ENCODE measurements at regions not wholly inside any gene's neighbourhood (a gene's known extent, or its start where the extent isn't known, plus 50 kb on each side); places are given as distances from the start of the nearest gene placed in this dataset.

DNA sequence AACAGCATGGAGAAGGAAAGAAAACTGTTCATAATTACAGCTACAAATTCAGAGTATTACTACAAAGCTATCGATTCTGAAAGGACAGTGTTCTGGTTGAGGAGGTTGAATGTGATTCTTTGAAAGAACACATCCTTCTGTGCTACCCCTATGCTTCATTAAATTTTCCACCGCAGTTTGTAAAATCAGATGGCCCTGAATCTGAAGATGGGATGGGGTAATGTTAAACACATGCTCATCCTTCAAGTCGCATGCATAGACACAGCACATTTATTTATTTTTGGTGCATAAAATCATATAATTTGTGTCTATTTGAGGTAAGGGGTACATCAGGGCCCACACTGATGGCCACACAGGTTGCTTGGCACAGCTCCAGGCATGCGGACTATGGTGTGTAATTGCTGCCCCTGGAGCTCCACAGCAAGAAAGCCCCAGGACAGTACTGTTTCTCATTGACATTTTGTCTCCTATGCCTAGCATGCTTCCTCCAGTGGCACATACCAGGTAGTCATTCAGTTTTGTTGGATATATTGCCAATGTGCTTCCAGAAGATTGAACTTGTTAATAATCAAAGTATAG, 238.8 kb upstream of the TANK start:
- H3K4me3 ChIP-seq (ENCODE audit: low read depth, low read length) = no peak overlapping the region
- no peak for DNase-seq (ENCODE audit: low read depth)
- TF ChIP-seq, protein P1, sequence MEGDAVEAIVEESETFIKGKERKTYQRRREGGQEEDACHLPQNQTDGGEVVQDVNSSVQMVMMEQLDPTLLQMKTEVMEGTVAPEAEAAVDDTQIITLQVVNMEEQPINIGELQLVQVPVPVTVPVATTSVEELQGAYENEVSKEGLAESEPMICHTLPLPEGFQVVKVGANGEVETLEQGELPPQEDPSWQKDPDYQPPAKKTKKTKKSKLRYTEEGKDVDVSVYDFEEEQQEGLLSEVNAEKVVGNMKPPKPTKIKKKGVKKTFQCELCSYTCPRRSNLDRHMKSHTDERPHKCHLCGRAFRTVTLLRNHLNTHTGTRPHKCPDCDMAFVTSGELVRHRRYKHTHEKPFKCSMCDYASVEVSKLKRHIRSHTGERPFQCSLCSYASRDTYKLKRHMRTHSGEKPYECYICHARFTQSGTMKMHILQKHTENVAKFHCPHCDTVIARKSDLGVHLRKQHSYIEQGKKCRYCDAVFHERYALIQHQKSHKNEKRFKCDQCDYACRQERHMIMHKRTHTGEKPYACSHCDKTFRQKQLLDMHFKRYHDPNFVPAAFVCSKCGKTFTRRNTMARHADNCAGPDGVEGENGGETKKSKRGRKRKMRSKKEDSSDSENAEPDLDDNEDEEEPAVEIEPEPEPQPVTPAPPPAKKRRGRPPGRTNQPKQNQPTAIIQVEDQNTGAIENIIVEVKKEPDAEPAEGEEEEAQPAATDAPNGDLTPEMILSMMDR (IDR thresholded peaks at IDR 0.05; ENCODE audit: insufficient read depth, low read depth, low read length) = no peak

DNA sequence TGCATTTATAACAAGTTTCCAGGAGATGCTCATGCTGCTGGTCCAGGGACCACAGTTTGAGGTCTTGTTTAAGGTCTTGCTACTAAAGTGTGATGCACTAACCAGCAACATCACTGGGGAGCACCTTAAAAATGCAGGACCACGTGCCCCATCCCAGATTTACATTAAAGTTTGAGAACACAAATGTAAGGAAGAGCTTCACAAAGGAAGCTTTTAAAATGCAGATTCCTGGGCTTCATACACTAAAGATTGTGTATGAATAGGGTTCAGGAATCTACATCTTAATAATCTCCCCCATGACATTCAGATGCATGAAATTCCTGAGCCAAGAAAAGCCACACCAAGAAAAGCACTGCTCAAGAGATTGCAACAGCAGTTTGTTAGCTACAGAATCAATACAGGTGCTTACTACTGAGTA, 235.3 kb upstream of the TANK start:
- TF ChIP-seq, protein P1 (IDR thresholded peaks at IDR 0.05; ENCODE audit: insufficient read depth, low read depth, low read length) = no peak
- no peak overlapping the region for H3K4me3 ChIP-seq (ENCODE audit: low read depth, low read length)
- DNase-seq (ENCODE audit: low read depth) = no peak

DNA sequence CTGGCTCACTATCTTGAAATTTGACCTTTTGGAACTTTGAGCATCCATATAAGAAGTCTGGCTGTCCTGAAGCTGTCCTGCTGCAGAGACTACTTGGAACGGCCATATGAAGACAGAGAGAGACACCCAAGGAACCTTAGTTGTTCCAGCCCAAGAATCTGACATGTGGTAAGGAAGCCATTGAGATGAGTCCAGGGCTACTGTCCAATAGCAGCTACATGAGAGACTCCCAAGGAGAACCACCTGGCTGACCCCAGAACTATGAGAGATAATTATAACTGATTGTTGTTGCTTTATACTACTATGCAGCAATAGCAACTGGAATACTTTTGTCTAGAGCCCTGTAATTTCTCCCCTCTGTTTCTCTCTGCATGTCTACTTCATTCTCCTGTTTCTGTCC, 234.3 kb upstream of the TANK start:
- no peak overlapping the region for H3K4me3 ChIP-seq (ENCODE audit: low read depth, low read length)
- TF ChIP-seq, protein P1 (IDR thresholded peaks at IDR 0.05; ENCODE audit: insufficient read depth, low read depth, low read length) = no peak
- no peak for DNase-seq (ENCODE audit: low read depth)

DNA sequence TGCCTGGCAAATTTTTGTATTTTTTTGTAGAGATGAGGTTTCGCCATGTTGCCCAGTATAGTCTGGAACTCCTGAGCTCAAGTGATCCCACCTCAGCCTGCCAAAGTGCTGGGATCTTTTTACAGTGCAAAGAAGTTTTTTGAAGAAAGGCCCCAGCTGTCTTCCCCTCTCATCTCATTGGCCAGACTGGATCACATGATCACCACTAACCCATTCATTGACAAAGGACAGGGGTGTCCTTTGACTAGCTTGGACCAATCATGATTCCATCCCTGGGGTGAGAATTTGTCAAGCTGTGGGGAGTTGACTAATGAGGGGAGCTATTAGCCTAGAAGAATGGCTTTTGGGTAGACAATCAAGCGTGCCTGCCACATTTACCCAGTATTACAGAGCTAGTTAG, 232.9 kb upstream of the TANK start:
- no peak for DNase-seq (ENCODE audit: low read depth)
- TF ChIP-seq, protein P1 (IDR thresholded peaks at IDR 0.05; ENCODE audit: insufficient read depth, low read depth, low read length) = no peak
- no peak overlapping the region for H3K4me3 ChIP-seq (ENCODE audit: low read depth, low read length)

DNA sequence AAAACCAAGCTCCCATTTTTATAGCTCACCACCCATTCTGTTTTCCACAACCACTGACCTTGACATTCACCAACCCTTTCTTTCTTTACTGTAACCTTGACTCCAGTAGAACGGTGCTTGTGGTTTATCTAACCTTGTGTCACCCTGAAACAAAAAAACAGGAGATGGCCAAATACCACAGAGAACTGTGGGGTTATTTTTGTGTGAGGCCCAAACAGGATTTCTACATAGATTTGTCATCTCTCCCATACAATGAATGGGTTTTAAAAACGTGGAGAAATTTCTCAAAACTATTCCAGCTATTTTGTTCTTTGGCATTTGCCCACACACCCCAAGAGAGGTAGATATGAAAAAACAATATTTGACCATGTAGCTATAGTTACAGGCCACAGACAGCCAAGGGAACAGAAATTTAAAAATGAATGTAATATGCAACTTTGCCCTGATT, 231.3 kb upstream of the TANK start:
- TF ChIP-seq, protein P1 (IDR thresholded peaks at IDR 0.05; ENCODE audit: insufficient read depth, low read depth, low read length) = no peak
- peak; percentile 11 for DNase-seq (ENCODE audit: low read depth)
- no peak overlapping the region for H3K4me3 ChIP-seq (ENCODE audit: low read depth, low read length)

DNA sequence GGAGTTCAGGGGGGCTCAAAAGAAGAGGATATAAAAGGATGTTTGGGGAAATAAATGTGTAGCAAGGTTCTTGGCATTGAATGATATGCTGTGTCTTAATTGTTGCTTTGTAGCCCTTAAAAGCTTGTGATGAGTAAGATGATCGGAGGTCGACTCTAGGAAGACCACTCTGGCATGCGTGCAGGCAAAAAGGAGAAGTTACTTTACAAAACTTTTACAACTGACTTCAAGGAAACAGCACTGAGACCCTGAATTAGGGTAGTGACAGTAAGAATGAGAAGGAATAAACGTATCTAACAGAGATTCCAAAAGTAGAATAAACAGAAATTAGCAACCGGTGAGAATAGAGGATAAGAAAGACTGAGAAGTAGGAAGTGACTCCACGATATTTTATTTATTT, 228.7 kb upstream of the TANK start:
- TF ChIP-seq, protein P1 (IDR thresholded peaks at IDR 0.05; ENCODE audit: insufficient read depth, low read depth, low read length) = no peak
- no peak overlapping the region for H3K4me3 ChIP-seq (ENCODE audit: low read depth, low read length)
- no peak for DNase-seq (ENCODE audit: low read depth)

DNA sequence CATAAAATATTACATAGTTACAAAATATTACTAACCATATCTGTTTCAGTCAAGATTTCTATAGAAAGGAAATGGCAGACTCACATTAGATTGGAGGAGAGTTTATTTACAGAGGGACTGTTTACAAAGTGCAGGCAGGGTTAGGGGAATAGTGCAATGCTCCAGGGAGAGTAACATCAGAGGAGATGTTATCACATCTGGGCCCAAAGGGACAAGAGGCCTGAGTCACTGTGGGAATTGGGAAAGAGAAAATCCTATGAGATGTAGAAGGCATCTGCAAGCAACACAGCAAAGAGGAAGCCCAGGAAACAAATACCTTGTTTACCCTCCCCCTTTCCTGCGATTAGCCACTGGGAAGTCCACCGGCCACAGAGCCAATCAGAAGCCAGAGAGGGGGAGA, 227.3 kb upstream of the TANK start:
- TF ChIP-seq, protein P1 (IDR thresholded peaks at IDR 0.05; ENCODE audit: insufficient read depth, low read depth, low read length) = no peak
- DNase-seq (ENCODE audit: low read depth) = peak; percentile 90
- H3K4me3 ChIP-seq (ENCODE audit: low read depth, low read length) = no peak overlapping the region
